ENCODE measurements at regions not wholly inside any gene's neighbourhood (a gene's known extent, or its start where the extent isn't known, plus 50 kb on each side); places are given as distances from the start of the nearest gene placed in this dataset.
A peak's percentile ranks its signal among the peaks of the same experiment; 100 is the strongest.

- ATAC-seq (ENCODE audit: low FRiP score) = no peak
- WGBS, 2 donors = 51 to 52% methylated on average over 9 of the region's 9 CpGs
Observed at GRCh38 chr4:56186808-56187523, 200.3 kb downstream of the AASDH start.

GRCh38 chr4:56185901-56186300, 201.4 kb downstream of the AASDH start:
- H3K27ac ChIP-seq (ENCODE audit: low read depth in 1 of 2, low read length in 2 of 2) = no peak overlapping the region
- ATAC-seq (ENCODE audit: low FRiP score) = no peak
- 86 to 87% methylated on average over 4 of the region's 4 CpGs for WGBS, 2 donors

More at GRCh38 chr4:56186808-56187523, 200.3 kb downstream of the AASDH start:
- H3K27me3 ChIP-seq (ENCODE audit: control insufficient read depth in 1 of 2, insufficient read depth in 2 of 2, low read length in 1 of 2) = no peaks in the 10 kb centered on the region
- H3K36me3 ChIP-seq (ENCODE audit: control insufficient read depth in 1 of 2, insufficient read depth in 2 of 2, low read length in 1 of 2) = no peaks in the 10 kb centered on the region
- no peaks in the 10 kb centered on the region for H3K9me3 ChIP-seq (ENCODE audit: control insufficient read depth, low read length)
- no peak overlapping the region for H3K4me3 ChIP-seq (ENCODE audit: low read length in 2 of 2)
- H3K4me1 ChIP-seq (ENCODE audit: control insufficient read depth in 1 of 2, insufficient read depth in 2 of 2, low read length in 2 of 2) = no peaks in the 10 kb centered on the region
- intact Hi-C loops (cut with DNase I) = no loop called here
- no peak for DNase-seq
- H3K27ac ChIP-seq (ENCODE audit: low read depth in 1 of 2, low read length in 2 of 2) = no peak overlapping the region

GRCh38 chr4:56184214-56184613, 203.1 kb downstream of the AASDH start:
- whole genome bisulfite sequencing, 2 donors = 88 to 90% methylated on average over 6 of the region's 6 CpGs
- Histone ChIP-seq H3K4me1 (ENCODE audit: control insufficient read depth in 1 of 2, insufficient read depth in 2 of 2, low read length in 2 of 2) (no peaks in the 10 kb centered on the region), H3K27ac (ENCODE audit: low read depth in 1 of 2, low read length in 2 of 2) (no peak overlapping the region), H3K27me3 (ENCODE audit: control insufficient read depth in 1 of 2, insufficient read depth in 2 of 2, low read length in 1 of 2) (no peaks in the 10 kb centered on the region), H3K36me3 (ENCODE audit: control insufficient read depth in 1 of 2, insufficient read depth in 2 of 2, low read length in 1 of 2) (no peaks in the 10 kb centered on the region), H3K9me3 (ENCODE audit: control insufficient read depth, low read length) (no peaks in the 10 kb centered on the region), H3K4me3 (ENCODE audit: low read length in 2 of 2) (no peak overlapping the region)
- intact Hi-C loops (cut with DNase I) = no loop called here
- DNase-seq (no peak), ATAC-seq (ENCODE audit: low FRiP score) (no peak)

More at GRCh38 chr4:56185901-56186300, 201.4 kb downstream of the AASDH start:
- Histone ChIP-seq H3K27me3 (ENCODE audit: control insufficient read depth in 1 of 2, insufficient read depth in 2 of 2, low read length in 1 of 2) (no peaks in the 10 kb centered on the region), H3K36me3 (ENCODE audit: control insufficient read depth in 1 of 2, insufficient read depth in 2 of 2, low read length in 1 of 2) (no peaks in the 10 kb centered on the region), H3K4me3 (ENCODE audit: low read length in 2 of 2) (no peak overlapping the region), H3K4me1 (ENCODE audit: control insufficient read depth in 1 of 2, insufficient read depth in 2 of 2, low read length in 2 of 2) (no peaks in the 10 kb centered on the region), H3K9me3 (ENCODE audit: control insufficient read depth, low read length) (no peaks in the 10 kb centered on the region)
- intact Hi-C loops (cut with DNase I) = no loop called here
- no peak for DNase-seq

GRCh38 chr4:56183344-56183959, 203.8 kb downstream of the AASDH start:
- Histone ChIP-seq H3K9me3 (ENCODE audit: control insufficient read depth, low read length) (no peaks in the 10 kb centered on the region), H3K27me3 (ENCODE audit: control insufficient read depth in 1 of 2, insufficient read depth in 2 of 2, low read length in 1 of 2) (no peaks in the 10 kb centered on the region), H3K27ac (ENCODE audit: low read depth in 1 of 2, low read length in 2 of 2) (no peak overlapping the region), H3K4me3 (ENCODE audit: low read length in 2 of 2) (no peak overlapping the region), H3K4me1 (ENCODE audit: control insufficient read depth in 1 of 2, insufficient read depth in 2 of 2, low read length in 2 of 2) (no peaks in the 10 kb centered on the region), H3K36me3 (ENCODE audit: control insufficient read depth in 1 of 2, insufficient read depth in 2 of 2, low read length in 1 of 2) (no peaks in the 10 kb centered on the region)
- ATAC-seq (ENCODE audit: low FRiP score) (peak; percentile 26), DNase-seq (peak in 1 of 2 donors; percentile 57)
- intact Hi-C loops (cut with DNase I) = no loop called here
- WGBS, 2 donors = 60 to 67% methylated on average over 11 of the region's 11 CpGs

DNA sequence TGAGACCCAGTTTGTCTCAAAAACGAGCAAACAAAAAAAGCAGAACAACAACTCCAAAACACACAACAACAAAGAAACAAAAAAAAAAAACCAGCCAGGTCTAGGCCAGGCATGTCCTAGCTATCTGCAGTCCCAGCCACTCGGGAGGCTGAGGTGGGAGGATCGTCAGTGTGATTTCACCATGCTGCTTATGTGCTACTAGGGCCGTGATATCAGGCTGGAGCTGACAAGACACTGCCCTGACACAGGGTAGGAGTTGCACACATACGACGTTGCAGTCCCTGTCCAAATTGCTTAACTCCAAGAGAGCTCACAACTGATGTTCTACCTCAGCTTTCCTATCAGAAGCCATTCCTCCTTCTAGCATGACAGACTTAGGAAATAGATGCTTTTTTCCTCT, 204.9 kb downstream of the AASDH start:
- Histone ChIP-seq H3K4me3 (ENCODE audit: low read length in 2 of 2) (no peak overlapping the region), H3K9me3 (ENCODE audit: control insufficient read depth, low read length) (no peaks in the 10 kb centered on the region), H3K27ac (ENCODE audit: low read depth in 1 of 2, low read length in 2 of 2) (no peak overlapping the region), H3K27me3 (ENCODE audit: control insufficient read depth in 1 of 2, insufficient read depth in 2 of 2, low read length in 1 of 2) (no peaks in the 10 kb centered on the region), H3K4me1 (ENCODE audit: control insufficient read depth in 1 of 2, insufficient read depth in 2 of 2, low read length in 2 of 2) (no peaks in the 10 kb centered on the region), H3K36me3 (ENCODE audit: control insufficient read depth in 1 of 2, insufficient read depth in 2 of 2, low read length in 1 of 2) (no peaks in the 10 kb centered on the region)
- intact Hi-C loops (cut with DNase I) = no loop called here
- WGBS, 2 donors = 86 to 90% methylated on average over 6 of the region's 6 CpGs
- no peak for ATAC-seq (ENCODE audit: low FRiP score)
- DNase-seq = no peak

DNA sequence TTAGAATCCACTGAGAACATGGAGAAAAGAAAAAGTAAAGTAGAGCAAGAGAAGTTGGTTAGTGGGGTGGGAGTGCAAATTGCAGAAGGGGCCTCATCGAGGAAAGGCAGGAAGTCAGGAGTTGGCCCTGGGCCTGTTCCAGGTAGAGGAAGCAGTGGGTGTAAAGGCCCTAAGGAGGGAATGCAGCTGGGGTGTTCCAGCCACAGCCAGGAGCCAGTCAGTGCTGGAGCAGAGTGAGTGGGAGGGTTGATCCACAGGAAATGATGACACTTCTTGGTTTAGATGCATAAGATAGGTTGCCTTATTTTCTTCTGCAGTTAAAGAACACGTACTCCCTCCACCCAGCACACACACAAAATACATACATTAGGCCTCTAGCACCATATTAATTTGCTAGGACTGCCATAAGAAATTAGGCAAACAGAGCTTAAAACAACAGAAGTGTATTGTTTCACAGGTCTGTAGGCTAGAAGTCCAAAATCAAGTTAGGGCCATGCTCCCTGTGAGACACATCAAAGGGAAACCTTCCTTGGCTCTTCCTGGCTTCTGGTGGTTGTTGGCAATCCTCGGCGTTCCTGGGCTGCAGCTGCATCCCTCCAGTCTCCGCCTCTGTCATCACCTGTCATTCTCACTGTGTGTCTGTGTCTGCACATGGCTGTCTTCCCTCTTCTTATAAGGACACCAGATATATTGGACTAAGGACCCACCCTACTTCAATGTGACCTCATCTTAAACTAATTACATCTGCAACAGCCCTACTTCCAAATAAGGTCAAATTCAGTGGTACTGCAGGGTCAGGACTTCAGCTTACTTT, 205.9 kb downstream of the AASDH start:
- intact Hi-C loops (cut with DNase I) = no loop called here
- no peak for ATAC-seq (ENCODE audit: low FRiP score)

GRCh38 chr4:56169061-56169460, 218.2 kb downstream of the AASDH start:
- DNase-seq (no peak), ATAC-seq (ENCODE audit: low FRiP score) (no peak)
- Histone ChIP-seq H3K27ac (ENCODE audit: low read depth in 1 of 2, low read length in 2 of 2) (no peak overlapping the region), H3K27me3 (ENCODE audit: control insufficient read depth in 1 of 2, insufficient read depth in 2 of 2, low read length in 1 of 2) (no peaks in the 10 kb centered on the region), H3K9me3 (ENCODE audit: control insufficient read depth, low read length) (peaks cover 1% of the 10 kb centered on the region), H3K4me1 (ENCODE audit: control insufficient read depth in 1 of 2, insufficient read depth in 2 of 2, low read length in 2 of 2) (no peaks in the 10 kb centered on the region), H3K4me3 (ENCODE audit: low read length in 2 of 2) (no peak overlapping the region), H3K36me3 (ENCODE audit: control insufficient read depth in 1 of 2, insufficient read depth in 2 of 2, low read length in 1 of 2) (no peaks in the 10 kb centered on the region)
- intact Hi-C loops (cut with DNase I) = no loop called here
- WGBS, 2 donors = 87 to 90% methylated on average over 2 of the region's 2 CpGs

More for the DNA sequence above, 205.9 kb downstream of the AASDH start:
- H3K27ac ChIP-seq (ENCODE audit: low read depth in 1 of 2, low read length in 2 of 2) = no peak overlapping the region
- WGBS, 2 donors = 78 to 79% methylated on average over 5 of the region's 5 CpGs
- no peak for DNase-seq
- H3K9me3 ChIP-seq (ENCODE audit: control insufficient read depth, low read length) = no peaks in the 10 kb centered on the region
- H3K36me3 ChIP-seq (ENCODE audit: control insufficient read depth in 1 of 2, insufficient read depth in 2 of 2, low read length in 1 of 2) = no peaks in the 10 kb centered on the region
- no peak overlapping the region for H3K4me3 ChIP-seq (ENCODE audit: low read length in 2 of 2)
- no peaks in the 10 kb centered on the region for H3K27me3 ChIP-seq (ENCODE audit: control insufficient read depth in 1 of 2, insufficient read depth in 2 of 2, low read length in 1 of 2)
- H3K4me1 ChIP-seq (ENCODE audit: control insufficient read depth in 1 of 2, insufficient read depth in 2 of 2, low read length in 2 of 2) = no peaks in the 10 kb centered on the region

GRCh38 chr4:56164907-56165306, 216.2 kb downstream of the CEP135 start:
- 47 to 48% methylated on average over 3 of the region's 3 CpGs for WGBS, 2 donors
- peaks cover 1% of the 10 kb centered on the region for H3K9me3 ChIP-seq (ENCODE audit: control insufficient read depth, low read length)
- H3K36me3 ChIP-seq (ENCODE audit: control insufficient read depth in 1 of 2, insufficient read depth in 2 of 2, low read length in 1 of 2) = no peaks in the 10 kb centered on the region
- no peak overlapping the region for H3K27ac ChIP-seq (ENCODE audit: low read depth in 1 of 2, low read length in 2 of 2)
- no peaks in the 10 kb centered on the region for H3K27me3 ChIP-seq (ENCODE audit: control insufficient read depth in 1 of 2, insufficient read depth in 2 of 2, low read length in 1 of 2)
- no peak overlapping the region for H3K4me3 ChIP-seq (ENCODE audit: low read length in 2 of 2)
- no peak for DNase-seq
- no peak for ATAC-seq (ENCODE audit: low FRiP score)
- no peaks in the 10 kb centered on the region for H3K4me1 ChIP-seq (ENCODE audit: control insufficient read depth in 1 of 2, insufficient read depth in 2 of 2, low read length in 2 of 2)
- intact Hi-C loops (cut with DNase I) = no loop called here
